GM10248 (cell line): ENCODE measurements at regions not wholly inside any gene's neighbourhood (a gene's known extent, or its start where the extent isn't known, plus 50 kb on each side); places are given as distances from the start of the nearest gene placed in this dataset.

Source experiments
- CTCF ChIA-PET: fragments of 300-600 bp; sonication (Branson Sonifier 250); formaldehyde crosslinking; extraction: SDS; loops from one replicate; lab custom pipeline; 2021; ENCODE audit warnings: antibody characterized with exemption; lab: Yijun Ruan, JAX
- POLR2A ChIA-PET: fragments of 350-650 bp; sonication (Branson Sonifier 250); formaldehyde crosslinking; extraction: SDS; loops from one replicate; lab custom pipeline; 2020; ENCODE audit warnings: antibody characterized with exemption; lab: Yijun Ruan, JAX
- DNase-seq: peaks from one replicate; pipeline ENCODE4 v3.0.0; 2012; ENCODE audit errors: extremely low spot score
- CTCF ChIP-seq: IDR thresholded peaks from 2 replicates; pipeline ENCODE4 v1.5.1; 2012; ENCODE audit warnings: mild to moderate bottlenecking, low read depth; ENCODE audit errors: extremely low read depth, missing control alignments, control extremely low read depth

GRCh38 chr3:27575499-27575898 is 91.3 kb upstream of the SLC4A7 start:
- TF ChIP-seq CTCF, result no peak
- DNase-seq, result no peak
- CTCF ChIA-PET, result interaction anchor here (1.3 to 1.4 kb wide), 2 partner anchors 18 to 20 kb away, joined by 4 to 5 read pairs; no protein-coding TSS in a partner anchor
- POLR2A ChIA-PET, result no interaction called here

GRCh38 chr3:27574438-27574795 is 90.2 kb upstream of the SLC4A7 start:
- CTCF ChIA-PET, result interaction anchor here (1.3 to 1.6 kb wide), 3 partner anchors 16 to 19 kb away, joined by 3 to 5 read pairs (median 4); no protein-coding TSS in a partner anchor
- no peak for TF ChIP-seq CTCF
- POLR2A ChIA-PET, result no interaction called here

GRCh38 chr3:27573780-27574437 is 89.7 kb upstream of the SLC4A7 start:
- no peak for DNase-seq
- ChIA-PET POLR2A (no interaction called here), CTCF (interaction anchor here (1.3 to 1.6 kb wide), 3 partner anchors 16 to 19 kb away, joined by 3 to 5 read pairs (median 4); no protein-coding TSS in a partner anchor)
- no peak for TF ChIP-seq CTCF

More at GRCh38 chr3:27574438-27574795, 90.2 kb upstream of the SLC4A7 start:
- DNase-seq, result no peak

GRCh38 chr3:27573138-27573537 is 89.0 kb upstream of the SLC4A7 start:
- ChIA-PET POLR2A (no interaction called here), CTCF (no interaction called here)
- DNase-seq, result no peak
- TF ChIP-seq CTCF, result no peak

GRCh38 chr3:27571345-27571744 is 87.2 kb upstream of the SLC4A7 start:
- TF ChIP-seq CTCF, result no peak
- ChIA-PET CTCF (no interaction called here), POLR2A (no interaction called here)
- DNase-seq, result no peak

- DNase-seq, result no peak
- TF ChIP-seq CTCF, result no peak
- POLR2A ChIA-PET, result no interaction called here
- CTCF ChIA-PET, result no interaction called here
Observed at GRCh38 chr3:27570421-27571106, 86.4 kb upstream of the SLC4A7 start.
